HS-5 (cell line): ENCODE measurements at regions not wholly inside any gene's neighbourhood (a gene's known extent, or its start where the extent isn't known, plus 50 kb on each side); places are given as distances from the start of the nearest gene placed in this dataset.
"Not testable (repeated sequence)": the region's sequence is repeated elsewhere in the genome, so short reads cannot be mapped to it uniquely, and the experiment has no call there.

Experiments used
- DNase-seq: peaks from one replicate; pipeline ENCODE4 v3.0.0-alpha.2; 2012; ENCODE audit warnings: low read depth

DNA sequence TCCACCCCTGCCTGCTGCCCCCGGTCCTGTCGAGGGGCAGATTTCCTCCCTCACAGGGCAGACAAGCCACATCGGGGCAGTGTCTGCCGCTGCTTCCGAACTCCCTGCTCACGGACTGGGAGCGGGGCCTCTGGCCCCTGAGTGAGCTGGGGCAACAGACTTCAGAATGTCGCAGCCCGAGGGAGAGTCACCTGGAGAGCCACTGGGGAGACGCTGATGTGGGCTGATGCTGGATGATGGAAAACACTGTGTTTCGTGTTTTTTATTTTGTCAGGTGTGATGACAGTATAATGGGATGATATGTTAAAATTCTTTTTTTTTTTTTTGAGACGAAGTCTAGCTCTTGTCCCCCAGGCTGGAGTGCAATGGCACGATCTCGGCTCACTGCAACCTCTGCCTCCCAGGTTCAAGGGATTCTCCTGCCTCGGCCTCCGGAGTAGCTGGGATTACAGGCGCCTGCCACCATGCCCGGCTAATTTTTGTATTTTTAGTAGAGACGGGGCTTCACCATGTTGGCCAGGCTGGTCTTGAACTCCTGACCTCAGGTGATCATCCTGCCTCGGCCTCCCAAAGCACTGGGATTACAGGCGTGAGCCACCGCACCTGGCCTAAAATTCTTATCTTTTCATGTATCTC is 52.1 kb upstream of the SEPTIN5 start:
- not testable (repeated sequence) for DNase-seq

DNA sequence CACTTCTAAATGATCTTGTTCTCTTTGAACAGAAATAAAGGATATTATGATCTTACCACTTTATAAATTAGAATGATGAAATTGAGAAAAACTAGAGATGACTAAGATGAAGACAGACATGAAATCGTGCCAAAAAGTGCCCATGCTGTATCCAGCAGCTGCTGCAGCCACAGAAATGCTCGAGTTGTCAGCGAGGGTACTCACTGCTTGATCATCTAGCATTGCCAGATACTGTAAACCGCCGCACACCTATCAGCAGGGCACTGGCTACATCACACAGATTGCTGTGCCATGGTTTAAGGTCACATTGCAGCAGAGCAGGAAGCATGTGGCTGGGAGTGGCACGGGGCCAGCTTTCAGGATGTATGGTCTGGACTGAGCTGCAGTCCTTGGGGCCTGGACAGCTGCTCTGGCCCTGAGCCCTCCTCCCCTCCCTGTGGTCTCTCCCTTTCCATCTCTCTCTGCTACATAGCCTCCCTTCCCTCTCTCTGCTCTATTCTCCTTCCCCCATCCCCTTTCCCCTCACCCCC is 51.0 kb upstream of the SEPTIN5 start:
- DNase-seq, result peak; percentile 29

DNA sequence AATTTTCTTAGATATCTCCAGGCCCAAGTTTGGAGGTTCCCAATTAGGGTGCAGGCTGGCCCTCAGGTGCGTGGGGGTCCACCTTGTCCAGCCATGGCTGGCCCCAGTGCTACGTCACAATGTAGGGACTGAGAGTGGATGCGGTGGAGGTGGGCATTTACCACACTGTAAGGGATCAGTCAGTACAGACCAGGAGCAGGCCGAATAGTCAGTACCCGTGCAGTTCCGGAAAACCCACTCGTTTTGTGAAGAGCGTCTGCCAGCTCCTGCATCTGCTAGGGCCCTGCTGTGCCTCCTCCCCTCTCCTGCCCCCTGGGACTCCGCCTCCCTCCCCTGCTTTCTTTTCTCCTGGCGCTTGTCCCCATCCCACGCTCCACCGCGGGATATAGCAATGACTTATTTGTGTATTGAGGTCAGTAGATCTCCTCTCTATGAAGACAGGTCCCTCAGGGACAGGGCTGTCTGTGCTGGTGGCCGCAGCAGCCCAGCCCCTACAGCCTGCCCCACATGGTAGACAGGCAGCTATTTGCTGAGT is 50.4 kb upstream of the SEPTIN5 start:
- DNase-seq, result no peak

GRCh38 chr22:19664406-19664805 is 49.9 kb upstream of the SEPTIN5 start:
- DNase-seq, result no peak
